Left forelimb (tissue), 1 donor: ENCODE measurements at regions not wholly inside any gene's neighbourhood (a gene's known extent, or its start where the extent isn't known, plus 50 kb on each side); places are given as distances from the start of the nearest gene placed in this dataset.

Source experiments
- DNase-seq: peaks from one replicate; pipeline ENCODE4 v3.0.0-alpha.2; 2018; ENCODE audit warnings: low spot score

GRCh38 chr2:161107265-161107664 is 53.0 kb upstream of the TANK start:
- DNase-seq = no peak
